ENCODE measurements at regions not wholly inside any gene's neighbourhood (a gene's known extent, or its start where the extent isn't known, plus 50 kb on each side); places are given as distances from the start of the nearest gene placed in this dataset.

- no peak overlapping the region for H3K27ac ChIP-seq
These were observed 101.2 kb downstream of the MCFD2 start for GRCh38 chr2:46814160-46814961.

GRCh38 chr2:46813680-46814079, 101.9 kb downstream of the MCFD2 start:
- DNase-seq (ENCODE audit: low read depth, low spot score), result no peak

More at GRCh38 chr2:46814160-46814961, 101.2 kb downstream of the MCFD2 start:
- no peak for DNase-seq (ENCODE audit: low read depth, low spot score)

GRCh38 chr2:46813020-46813415, 102.6 kb downstream of the MCFD2 start:
- no peak overlapping the region for H3K27ac ChIP-seq

More at GRCh38 chr2:46813680-46814079, 101.9 kb downstream of the MCFD2 start:
- H3K27ac ChIP-seq, result no peak overlapping the region

More at GRCh38 chr2:46813020-46813415, 102.6 kb downstream of the MCFD2 start:
- no peak for DNase-seq (ENCODE audit: low read depth, low spot score)

All from epithelial cell of prostate (primary cell).